H9 (cell line): ENCODE measurements at regions not wholly inside any gene's neighbourhood (a gene's known extent, or its start where the extent isn't known, plus 50 kb on each side); places are given as distances from the start of the nearest gene placed in this dataset.
"Not testable (repeated sequence)": the region's sequence is repeated elsewhere in the genome, so short reads cannot be mapped to it uniquely, and the experiment has no call there.

ENCODE experiments used
- DNase-seq: peaks from one replicate; pipeline ENCODE4 v3.0.0-alpha.2; 2017
- H2AFZ ChIP-seq: one replicate; pipeline ENCODE4 v1.6.1; 2013; ENCODE audit warnings: mild to moderate bottlenecking, low read length, control low read depth, moderate library complexity
- H2AK5ac ChIP-seq: 2 replicates; pipeline ENCODE4 v1.6.1; 2013; ENCODE audit warnings: low read length, control low read depth, mixed read lengths; ENCODE audit not compliant: insufficient read length
- H2BK120ac ChIP-seq: one replicate; pipeline ENCODE4 v1.6.1; 2013; ENCODE audit warnings: low read depth, mild to moderate bottlenecking, low read length, control low read depth, inconsistent platforms; ENCODE audit not compliant: poor library complexity, severe bottlenecking
- H2BK12ac ChIP-seq: 2 replicates; pipeline ENCODE4 v1.6.1; 2013; ENCODE audit warnings: low read length, control low read depth, mixed read lengths, low read depth; ENCODE audit not compliant: insufficient read length
- H2BK15ac ChIP-seq: 2 replicates; pipeline ENCODE4 v1.6.1; 2013; ENCODE audit warnings: low read depth, low read length, control low read depth
- H2BK20ac ChIP-seq: one replicate; pipeline ENCODE4 v1.6.1; 2013; ENCODE audit warnings: low read depth, mild to moderate bottlenecking, low read length, control low read depth, inconsistent platforms; ENCODE audit not compliant: poor library complexity, severe bottlenecking
- H2BK5ac ChIP-seq: 2 replicates; pipeline ENCODE4 v1.6.1; 2013; ENCODE audit warnings: low read length, control low read depth, mixed read lengths; ENCODE audit not compliant: insufficient read length
- H3K14ac ChIP-seq: 2 replicates; pipeline ENCODE4 v1.6.1; 2013; ENCODE audit warnings: low read length, control low read depth; ENCODE audit not compliant: insufficient read depth
- H3K18ac ChIP-seq: 2 replicates; pipeline ENCODE4 v1.6.1; 2013; ENCODE audit warnings: low read depth, mild to moderate bottlenecking, mixed read lengths, low read length, control low read depth; ENCODE audit not compliant: insufficient read length
- H3K23ac ChIP-seq: 2 replicates; pipeline ENCODE4 v1.6.1; 2013; ENCODE audit warnings: low read length, control low read depth, mixed read lengths, low read depth; ENCODE audit not compliant: insufficient read length
- H3K23me2 ChIP-seq: 2 replicates; pipeline ENCODE4 v1.6.1; 2013; ENCODE audit warnings: low read depth, mild to moderate bottlenecking, mixed read lengths, low read length, control low read depth; ENCODE audit not compliant: insufficient read length, poor library complexity, severe bottlenecking
- H3K27ac ChIP-seq: 2 replicates; pipeline ENCODE4 v1.5.1; 2013; ENCODE audit warnings: low read length, control low read depth, mixed read lengths, low read depth; ENCODE audit not compliant: insufficient read length
- H3K27me3 ChIP-seq: 2 replicates; pipeline ENCODE4 v1.6.1; 2013; ENCODE audit warnings: low read length, control low read depth, inconsistent platforms; ENCODE audit not compliant: insufficient read depth
- H3K4ac ChIP-seq: 2 replicates; pipeline ENCODE4 v1.6.1; 2013; ENCODE audit warnings: low read depth, mild to moderate bottlenecking, control low read depth, inconsistent platforms, low read length, moderate library complexity
- H3K4me1 ChIP-seq: 2 replicates; pipeline ENCODE4 v1.6.1; 2013; ENCODE audit warnings: low read length, control low read depth, inconsistent platforms; ENCODE audit not compliant: insufficient read depth
- H3K4me2 ChIP-seq: 2 replicates; pipeline ENCODE4 v1.6.1; 2013; ENCODE audit warnings: low read length, control low read depth, mixed read lengths; ENCODE audit not compliant: insufficient read length, insufficient read depth
- H3K56ac ChIP-seq: 2 replicates; pipeline ENCODE4 v1.6.1; 2013; ENCODE audit warnings: low read depth, mild to moderate bottlenecking, mixed read lengths, low read length, control low read depth; ENCODE audit not compliant: insufficient read length
- H3K79me1 ChIP-seq: 2 replicates; pipeline ENCODE4 v1.6.1; 2013; ENCODE audit warnings: low read depth, mild to moderate bottlenecking, moderate library complexity, low read length, control low read depth, inconsistent platforms; ENCODE audit not compliant: insufficient read depth, poor library complexity, severe bottlenecking
- H3K79me2 ChIP-seq: 2 replicates; pipeline ENCODE4 v1.6.1; 2013; ENCODE audit warnings: low read length, control low read depth, inconsistent platforms; ENCODE audit not compliant: insufficient read depth
- H3K9ac ChIP-seq: 2 replicates; pipeline ENCODE4 v1.6.1; 2013; ENCODE audit warnings: low read length, control low read depth, mixed read lengths; ENCODE audit not compliant: insufficient read length; ENCODE audit errors: extremely low read depth
- H3K9me3 ChIP-seq: one replicate; pipeline ENCODE4 v1.6.1; 2013; ENCODE audit warnings: low read depth, low read length, inconsistent platforms; ENCODE audit not compliant: control insufficient read depth
- H3T11ph ChIP-seq: one replicate; pipeline ENCODE4 v1.6.1; 2013; ENCODE audit warnings: mild to moderate bottlenecking, low read length, control low read depth, inconsistent platforms
- H4K20me1 ChIP-seq: one replicate; pipeline ENCODE4 v1.6.1; 2013; ENCODE audit not compliant: control insufficient read depth, insufficient read length, insufficient read depth
- H4K5ac ChIP-seq: 2 replicates; pipeline ENCODE4 v1.6.1; 2013; ENCODE audit warnings: low read depth, mild to moderate bottlenecking, mixed read lengths, low read length, control low read depth; ENCODE audit not compliant: insufficient read length
- H4K8ac ChIP-seq: replicated peaks from 2 replicates; pipeline ENCODE4 v1.6.1; 2013; ENCODE audit warnings: low read length, control low read depth, mixed read lengths, low read depth; ENCODE audit not compliant: insufficient read length
- H4K91ac ChIP-seq: 2 replicates; pipeline ENCODE4 v1.6.1; 2013; ENCODE audit warnings: low read depth, mild to moderate bottlenecking, moderate library complexity, mixed read lengths, low read length, control low read depth; ENCODE audit not compliant: insufficient read length
- H3K27ac Mint-ChIP-seq, 3 experiments: 2 replicates in 2 of 3; 3 replicates in 1 of 3; pipeline ENCODE4 v1.8.0; 2020 to 2021; ENCODE audit warnings: mixed read lengths in 3 of 3, mild to moderate bottlenecking in 1 of 3, moderate library complexity in 1 of 3
- H3K27me3 Mint-ChIP-seq: 2 replicates; pipeline ENCODE4 v1.8.0; 2021; ENCODE audit warnings: low read depth, mild to moderate bottlenecking, moderate library complexity, mixed read lengths
- H3K36me3 Mint-ChIP-seq, 3 experiments: 2 replicates in 2 of 3; 3 replicates in 1 of 3; pipeline ENCODE4 v1.8.0; 2020 to 2021; ENCODE audit warnings: low read depth in 3 of 3, mixed read lengths in 3 of 3; ENCODE audit not compliant: insufficient read depth in 1 of 3
- H3K4me1 Mint-ChIP-seq, 2 experiments: 2 replicates each; pipeline ENCODE4 v1.8.0; 2020; ENCODE audit warnings: mixed read lengths in 2 of 2
- H3K4me3 Mint-ChIP-seq, 2 experiments: 2 replicates in 1 of 2; 3 replicates in 1 of 2; pipeline ENCODE4 v1.8.0; 2020 to 2021; ENCODE audit warnings: mild to moderate bottlenecking in 2 of 2, mixed read lengths in 2 of 2, moderate library complexity in 1 of 2
- H3K9me3 Mint-ChIP-seq, 2 experiments: 2 replicates in 1 of 2; 3 replicates in 1 of 2; pipeline ENCODE4 v1.8.0; 2020; ENCODE audit warnings: mild to moderate bottlenecking in 2 of 2, mixed read lengths in 2 of 2, moderate library complexity in 1 of 2
- CTCF ChIP-seq: fragments of 200-600 bp; sonication (generic); conservative IDR thresholded peaks from 3 replicates; pipeline ENCODE4 v1.8.0; 2021; ENCODE audit warnings: antibody characterized with exemption, mild to moderate bottlenecking
- WGBS: extraction: QIAGEN DNeasy Blood & Tissue Kit; methylation state at CpG from one replicate; pipeline ENCODE4 v1.1.7; 2013; ENCODE audit warnings: missing lambda C conversion rate, low lambda C conversion rate, mixed read lengths; ENCODE audit not compliant: insufficient read length; ENCODE audit errors: extremely low coverage; 5-methylcytosine and 5-hydroxymethylcytosine counted together

- Histone ChIP-seq H3K79me1 (no peaks in the 10 kb centered on the region), H2AK5ac (no peak overlapping the region), H4K8ac (no peak overlapping the region), H3K23me2 (no peaks in the 10 kb centered on the region), H3K4me1 (no peaks in the 10 kb centered on the region), H3K9me3 (peaks cover 27% of the 10 kb centered on the region), H4K5ac (no peak overlapping the region), H3K4ac (no peak overlapping the region), H3K27me3 (no peaks in the 10 kb centered on the region), H3K23ac (no peak overlapping the region), H3T11ph (no peak overlapping the region), H2BK5ac (no peak overlapping the region), H2BK15ac (no peak overlapping the region), H2BK12ac (no peak overlapping the region), H3K27ac (no peak overlapping the region), H4K20me1 (no peaks in the 10 kb centered on the region), H3K4me2 (no peak overlapping the region), H3K56ac (no peak overlapping the region), H2BK120ac (no peak overlapping the region), H3K79me2 (no peaks in the 10 kb centered on the region), H4K91ac (no peak overlapping the region), H3K9ac (no peak overlapping the region), H2AFZ (no peak overlapping the region), H3K18ac (no peak overlapping the region), H3K14ac (no peak overlapping the region), H2BK20ac (no peak overlapping the region)
- Mint-ChIP-seq H3K27me3 (no peaks in the 10 kb centered on the region; the same call in 1 of the 2 replicates), H3K4me3 (no peak overlapping the region), H3K9me3 (peaks cover 91 to 96% of the 10 kb centered on the region in 2 experiments), H3K36me3 (peaks cover 0 to 16% (median 8%) of the 10 kb centered on the region in 3 experiments; a peak in 6 of 7 replicates), H3K27ac (no peak overlapping the region), H3K4me1 (no peaks in the 10 kb centered on the region)
- WGBS = no CpG with 5 or more reads among the region's 23 CpGs
- no peak for DNase-seq
- TF ChIP-seq CTCF = no peak
Measured at GRCh38 chrX:76520273-76521054, 93.0 kb downstream of the MAGEE1 start.

GRCh38 chrX:76535675-76536074 is 108.2 kb downstream of the MAGEE1 start:
- H3K4me2 ChIP-seq, H2BK15ac ChIP-seq, H3K56ac ChIP-seq, H3K27ac Mint-ChIP-seq, H3K23me2 ChIP-seq, H3K18ac ChIP-seq, H3K27me3 Mint-ChIP-seq, H3K4ac ChIP-seq, H3K23ac ChIP-seq, H2BK12ac ChIP-seq, H3K36me3 Mint-ChIP-seq, H2AK5ac ChIP-seq, DNase-seq, H3K9ac ChIP-seq, H4K8ac ChIP-seq, H2BK20ac ChIP-seq, H3K79me1 ChIP-seq, H3K4me3 Mint-ChIP-seq, H4K20me1 ChIP-seq, H2AFZ ChIP-seq, H3K79me2 ChIP-seq, H4K5ac ChIP-seq, H3T11ph ChIP-seq, H3K4me1 Mint-ChIP-seq, H2BK5ac ChIP-seq, H3K27me3 ChIP-seq, H2BK120ac ChIP-seq, H3K14ac ChIP-seq, H4K91ac ChIP-seq, H3K4me1 ChIP-seq, H3K27ac ChIP-seq: not testable (repeated sequence)
- H3K9me3 ChIP-seq = peaks cover 12% of the 10 kb centered on the region
- H3K9me3 Mint-ChIP-seq = peaks cover 83 to 94% of the 10 kb centered on the region in 2 experiments
- WGBS = no CpG with 5 or more reads among the region's 2 CpGs
